Stomach smooth muscle (tissue), 2 donors: ENCODE measurements at regions not wholly inside any gene's neighbourhood (a gene's known extent, or its start where the extent isn't known, plus 50 kb on each side); places are given as distances from the start of the nearest gene placed in this dataset.
A peak's percentile ranks its signal among the peaks of the same experiment; 100 is the strongest.

ENCODE experiments used
- H3K27ac ChIP-seq: one replicate; pipeline ENCODE4 v1.7.0; 2013; ENCODE audit warnings: mild to moderate bottlenecking, low read length, inconsistent platforms
- H3K27me3 ChIP-seq, 2 donors: one replicate each; pipeline ENCODE4 v1.7.0; 2013; ENCODE audit warnings: low read length in 2 of 2; ENCODE audit not compliant: insufficient read depth in 2 of 2, control insufficient read depth in 1 of 2
- H3K36me3 ChIP-seq, 2 donors: one replicate each; pipeline ENCODE4 v1.7.0; 2013; ENCODE audit warnings: low read length in 2 of 2; ENCODE audit not compliant: control insufficient read depth in 2 of 2, insufficient read depth in 2 of 2
- H3K4me1 ChIP-seq: one replicate; pipeline ENCODE4 v1.7.0; 2013; ENCODE audit warnings: low read length; ENCODE audit not compliant: control insufficient read depth, insufficient read depth
- H3K4me3 ChIP-seq, 2 donors: one replicate each; pipeline ENCODE4 v1.7.0; 2013; ENCODE audit warnings: low read length in 2 of 2
- H3K9ac ChIP-seq, 2 donors: one replicate each; pipeline ENCODE4 v1.7.0; 2013; ENCODE audit warnings: low read length in 2 of 2, mild to moderate bottlenecking in 1 of 2
- H3K9me3 ChIP-seq, 2 donors: one replicate each; pipeline ENCODE4 v1.7.0; 2013; ENCODE audit warnings: low read length in 2 of 2; ENCODE audit not compliant: control insufficient read depth in 2 of 2
- donor health status: healthy.
- donor health status: Pancreatic carcinoma.

DNA sequence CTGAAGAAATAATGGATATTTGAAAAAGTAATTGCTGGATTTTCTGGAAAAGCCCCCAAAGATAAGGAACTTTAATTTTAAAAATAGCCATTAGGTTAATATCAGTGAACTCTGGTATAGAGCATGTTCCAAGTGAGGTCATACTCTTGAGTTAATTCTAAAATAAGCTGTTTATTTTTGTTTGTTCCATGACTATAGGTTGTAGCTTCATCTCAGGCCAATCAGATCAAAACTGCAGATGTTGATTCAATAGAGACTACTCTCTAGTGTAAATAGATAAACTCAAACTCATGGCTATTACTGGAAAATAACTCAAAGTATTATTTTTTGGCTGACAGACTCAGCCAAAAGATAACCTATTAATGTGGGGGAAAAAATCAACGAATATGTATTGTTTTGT, 815.1 kb downstream of the DIAPH3 start:
- Histone ChIP-seq H3K4me1 (peaks cover 9% of the 10 kb centered on the region), H3K4me3 (no peak overlapping the region), H3K36me3 (no peaks in the 10 kb centered on the region), H3K27me3 (no peaks in the 10 kb centered on the region), H3K27ac (no peak overlapping the region), H3K9me3 (no peaks in the 10 kb centered on the region), H3K9ac (no peak overlapping the region)

DNA sequence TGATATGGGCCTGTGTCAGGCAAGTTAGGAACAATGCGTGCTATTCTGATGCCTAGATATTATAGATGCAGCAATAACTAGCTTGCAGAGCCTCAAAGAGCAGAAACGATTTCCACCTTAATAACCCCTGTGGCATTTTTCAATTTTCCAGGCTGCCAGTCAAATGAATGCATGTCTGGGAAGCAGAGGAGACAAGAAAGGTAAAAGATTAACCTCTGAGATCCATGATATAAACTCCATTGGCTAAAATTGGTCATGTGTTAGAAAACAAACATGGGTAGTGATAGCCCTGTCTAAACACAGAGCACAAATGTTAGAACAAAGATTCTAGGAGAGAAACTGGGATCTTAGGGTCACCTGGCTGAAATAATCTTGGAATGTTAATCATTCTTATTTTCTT, 811.1 kb downstream of the DIAPH3 start:
- Histone ChIP-seq H3K36me3 (no peaks in the 10 kb centered on the region), H3K9me3 (no peaks in the 10 kb centered on the region), H3K4me3 (no peak overlapping the region), H3K4me1 (peaks cover 7% of the 10 kb centered on the region), H3K27ac (no peak overlapping the region), H3K9ac (no peak overlapping the region), H3K27me3 (no peaks in the 10 kb centered on the region)

DNA sequence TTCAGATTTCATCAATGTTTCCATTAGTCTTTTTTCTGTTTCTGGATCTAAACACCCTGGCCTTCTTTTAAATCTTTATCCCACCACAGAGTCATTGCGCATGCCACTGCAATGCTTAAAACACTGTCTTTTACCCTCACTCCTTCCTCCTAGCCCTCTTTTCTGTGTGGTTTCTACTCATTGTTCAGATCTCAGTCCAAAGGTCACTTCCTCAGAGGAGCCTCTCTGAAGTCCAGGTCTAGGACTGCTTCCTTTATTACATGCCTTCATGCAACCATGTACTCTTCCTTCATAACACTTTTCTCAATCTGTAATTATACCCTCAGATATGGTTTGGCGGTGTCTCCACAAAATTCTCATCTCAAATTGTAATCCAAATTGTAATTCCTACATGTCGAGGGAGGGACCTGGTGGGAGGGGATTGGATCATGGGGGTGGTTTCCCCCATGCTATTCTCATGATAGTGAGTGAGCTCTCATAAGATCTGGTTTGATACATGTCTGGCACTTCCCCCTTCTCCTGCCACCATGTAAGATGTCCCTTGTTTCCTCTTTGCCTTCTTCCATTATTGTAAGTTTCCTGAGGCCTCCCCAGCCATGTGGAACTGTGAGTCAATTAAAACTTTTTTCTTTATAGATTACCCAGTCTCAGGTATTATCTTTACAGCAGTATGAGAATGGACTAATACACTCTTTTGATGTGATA, 808.9 kb downstream of the DIAPH3 start:
- Histone ChIP-seq H3K4me1 (peaks cover 14% of the 10 kb centered on the region), H3K4me3 (no peak overlapping the region), H3K36me3 (no peaks in the 10 kb centered on the region), H3K9ac (no peak overlapping the region), H3K27ac (no peak overlapping the region), H3K27me3 (no peaks in the 10 kb centered on the region), H3K9me3 (no peaks in the 10 kb centered on the region)

DNA sequence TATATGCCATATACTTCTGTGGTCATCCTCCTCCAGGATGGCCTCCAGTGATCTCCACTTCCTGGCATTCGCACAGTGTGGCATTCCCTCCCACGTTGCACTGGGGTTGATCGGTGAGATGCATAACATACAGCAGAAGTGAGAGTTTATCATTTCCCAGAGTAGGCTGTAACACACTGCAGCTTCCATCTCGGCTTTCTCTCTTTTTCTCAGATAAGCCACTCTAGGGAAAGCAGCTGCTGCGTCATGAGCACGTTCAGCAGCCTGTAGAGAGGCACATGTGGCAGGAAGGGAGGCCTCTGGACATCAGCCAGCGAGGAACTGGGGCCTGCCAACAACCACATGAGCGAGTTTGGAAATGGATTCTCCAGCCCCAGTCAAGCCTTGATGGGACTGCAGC, 807.1 kb downstream of the DIAPH3 start:
- no peaks in the 10 kb centered on the region for H3K36me3 ChIP-seq
- peaks cover 18% of the 10 kb centered on the region for H3K4me1 ChIP-seq
- H3K27ac ChIP-seq: no peak overlapping the region
- no peaks in the 10 kb centered on the region for H3K27me3 ChIP-seq
- H3K4me3 ChIP-seq: peak overlapping the region in 1 of 2 donors; percentile 23
- H3K9ac ChIP-seq: no peak overlapping the region
- no peaks in the 10 kb centered on the region for H3K9me3 ChIP-seq

DNA sequence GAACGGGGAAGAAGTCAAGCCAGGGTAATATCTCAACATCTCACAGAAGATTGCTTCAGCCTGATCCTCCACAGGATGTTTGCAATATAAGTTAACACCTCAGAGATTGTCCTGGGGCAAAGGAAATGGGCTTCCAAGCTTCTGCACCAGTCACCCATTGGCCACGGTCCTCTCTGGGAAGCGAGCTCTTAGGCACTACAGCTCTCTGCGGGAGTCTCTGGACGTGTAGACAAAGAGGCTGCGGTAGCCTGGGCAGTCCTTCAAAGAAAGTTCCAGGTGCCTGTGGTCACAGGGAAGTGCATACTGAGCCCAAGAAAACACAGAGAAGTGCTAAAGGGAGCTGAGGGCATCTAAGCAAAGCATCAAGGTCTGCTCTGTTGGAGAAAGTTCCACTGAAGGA, 805.7 kb downstream of the DIAPH3 start:
- no peaks in the 10 kb centered on the region for H3K27me3 ChIP-seq
- H3K4me3 ChIP-seq: no peak overlapping the region
- no peaks in the 10 kb centered on the region for H3K9me3 ChIP-seq
- no peak overlapping the region for H3K9ac ChIP-seq
- H3K27ac ChIP-seq: no peak overlapping the region
- H3K4me1 ChIP-seq: peaks cover 18% of the 10 kb centered on the region
- H3K36me3 ChIP-seq: no peaks in the 10 kb centered on the region

DNA sequence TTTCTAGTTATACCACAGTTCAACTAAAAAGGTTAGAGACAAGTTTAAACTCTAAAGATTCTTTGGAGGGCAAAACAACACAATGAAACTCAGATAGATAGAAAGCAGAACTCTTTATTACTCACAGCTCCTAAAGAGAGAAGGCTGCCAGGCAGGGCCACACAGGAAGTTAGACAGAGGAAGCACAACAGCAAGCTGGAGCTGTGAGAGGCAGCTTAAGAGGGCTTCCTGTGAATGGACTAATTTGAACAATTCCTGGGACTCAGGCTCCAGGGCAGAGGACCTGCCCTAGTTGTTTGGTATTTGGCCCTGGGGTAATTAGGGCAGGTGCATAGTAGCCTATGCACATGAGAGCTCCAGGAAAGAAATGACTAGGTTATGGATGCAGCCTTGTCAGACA, 803.6 kb downstream of the DIAPH3 start:
- no peak overlapping the region for H3K9ac ChIP-seq
- peak overlapping the region; percentile 19 for H3K27ac ChIP-seq
- no peaks in the 10 kb centered on the region for H3K36me3 ChIP-seq
- H3K9me3 ChIP-seq: no peaks in the 10 kb centered on the region
- H3K4me1 ChIP-seq: peaks cover 27% of the 10 kb centered on the region
- H3K4me3 ChIP-seq: no peak overlapping the region
- no peaks in the 10 kb centered on the region for H3K27me3 ChIP-seq

DNA sequence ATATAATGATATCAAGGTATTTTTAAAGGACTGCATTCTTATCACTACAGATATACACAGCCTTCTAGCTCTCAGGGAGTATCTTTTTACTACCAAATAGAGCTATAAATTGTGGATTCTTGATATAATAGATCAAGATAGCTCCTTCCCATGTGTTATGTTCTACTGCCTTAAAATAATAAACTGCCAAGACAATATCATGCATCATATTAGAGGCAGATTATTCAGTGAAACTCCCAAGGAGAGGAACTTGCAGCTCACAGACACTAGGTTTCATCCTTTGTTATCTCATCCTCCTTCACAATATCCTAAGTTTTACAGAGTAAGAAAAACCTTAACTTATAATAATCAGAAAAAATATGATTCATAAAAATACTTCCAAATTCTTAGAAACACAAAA, 802.8 kb downstream of the DIAPH3 start:
- Histone ChIP-seq H3K27ac (no peak overlapping the region), H3K9ac (no peak overlapping the region), H3K27me3 (no peaks in the 10 kb centered on the region), H3K36me3 (no peaks in the 10 kb centered on the region), H3K4me1 (peaks cover 27% of the 10 kb centered on the region), H3K4me3 (no peak overlapping the region), H3K9me3 (no peaks in the 10 kb centered on the region)

DNA sequence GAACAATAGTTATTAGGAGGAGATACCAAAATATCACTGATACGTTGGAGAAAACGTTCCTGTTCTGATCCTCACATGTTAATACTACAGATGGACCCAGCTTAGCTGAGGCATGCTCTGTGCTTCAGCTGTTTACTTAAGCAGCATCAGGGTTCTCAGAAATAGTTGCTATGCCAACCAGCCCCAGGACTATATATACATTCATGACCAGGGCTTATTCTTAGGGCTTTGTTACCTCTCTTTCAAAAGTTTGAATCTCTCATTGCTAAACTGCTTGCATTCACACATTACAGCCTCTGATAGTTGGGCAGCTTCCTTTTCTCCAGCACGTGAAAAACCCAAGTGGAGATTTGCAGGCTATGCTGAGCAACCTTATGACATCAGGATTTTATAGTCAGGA, 800.4 kb downstream of the DIAPH3 start:
- no peaks in the 10 kb centered on the region for H3K9me3 ChIP-seq
- no peak overlapping the region for H3K9ac ChIP-seq
- H3K4me3 ChIP-seq: no peak overlapping the region
- H3K36me3 ChIP-seq: no peaks in the 10 kb centered on the region
- peaks cover 18% of the 10 kb centered on the region for H3K4me1 ChIP-seq
- no peak overlapping the region for H3K27ac ChIP-seq
- no peaks in the 10 kb centered on the region for H3K27me3 ChIP-seq

DNA sequence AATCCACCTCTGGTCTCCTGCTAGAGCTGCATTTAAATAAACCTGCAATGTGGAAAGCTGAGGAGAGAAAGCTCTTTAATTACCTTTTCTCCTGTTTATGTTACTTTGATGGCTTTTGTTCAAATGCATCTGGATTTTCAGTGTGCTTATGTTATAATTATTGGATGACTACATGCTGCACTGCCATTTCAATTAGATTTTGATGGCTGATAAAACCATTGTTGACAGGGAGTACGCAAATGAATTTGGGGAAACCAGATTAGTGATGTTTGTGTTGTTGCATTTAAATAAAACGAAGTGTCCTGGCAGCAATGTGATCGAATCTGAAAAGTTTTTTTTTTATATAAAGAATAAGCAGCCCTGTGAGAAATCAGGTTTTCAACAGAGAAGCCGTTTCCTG, 799.8 kb downstream of the DIAPH3 start:
- H3K9ac ChIP-seq: no peak overlapping the region
- H3K36me3 ChIP-seq: no peaks in the 10 kb centered on the region
- H3K27ac ChIP-seq: no peak overlapping the region
- H3K4me3 ChIP-seq: no peak overlapping the region
- H3K9me3 ChIP-seq: no peaks in the 10 kb centered on the region
- H3K4me1 ChIP-seq: peaks cover 20% of the 10 kb centered on the region
- no peaks in the 10 kb centered on the region for H3K27me3 ChIP-seq

DNA sequence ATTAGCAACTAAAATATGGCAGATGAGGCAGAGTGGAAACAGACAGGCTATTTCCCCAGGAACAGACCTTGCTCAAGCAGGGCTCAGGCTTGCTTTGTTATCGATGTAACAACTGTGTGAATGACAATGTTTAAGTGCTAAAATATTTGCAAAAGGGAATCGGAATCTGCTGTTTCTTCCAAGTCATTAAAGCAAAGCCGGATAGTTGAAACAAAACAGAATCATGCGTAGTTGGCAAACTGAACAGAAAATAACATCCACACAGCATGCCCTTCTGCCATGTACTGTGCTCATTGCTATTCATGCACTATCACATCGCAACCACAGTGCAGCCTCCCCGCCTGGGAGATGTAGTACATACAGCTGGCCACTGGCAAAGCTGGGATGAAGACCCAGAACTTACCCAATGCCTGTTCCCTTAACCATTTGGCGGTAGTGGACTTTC, 799.1 kb downstream of the DIAPH3 start:
- Histone ChIP-seq H3K4me3 (peak overlapping the region; percentile 11 to 31), H3K27me3 (no peaks in the 10 kb centered on the region), H3K36me3 (no peaks in the 10 kb centered on the region), H3K27ac (peak overlapping the region; percentile 13), H3K9me3 (no peaks in the 10 kb centered on the region), H3K9ac (no peak overlapping the region), H3K4me1 (peaks cover 15% of the 10 kb centered on the region)

DNA sequence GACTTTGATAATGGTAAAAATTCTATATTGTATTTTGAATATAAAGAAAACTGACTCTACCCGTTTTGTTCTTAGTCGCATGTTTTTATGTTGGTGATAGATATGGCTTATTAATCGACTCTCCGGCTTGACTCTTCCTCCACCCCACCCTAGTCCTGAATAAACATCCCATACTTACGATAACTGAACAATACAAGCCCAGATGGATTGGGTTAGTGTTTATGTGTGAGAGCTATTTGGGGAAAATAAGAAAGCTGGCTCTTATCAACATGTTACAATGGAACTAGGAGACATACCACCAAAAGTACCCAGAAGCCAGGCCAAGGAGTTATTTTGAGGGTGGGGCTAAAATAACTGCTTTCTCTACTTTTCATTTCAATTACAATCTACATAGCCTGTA, 796.3 kb downstream of the DIAPH3 start:
- H3K36me3 ChIP-seq: no peaks in the 10 kb centered on the region
- no peak overlapping the region for H3K4me3 ChIP-seq
- H3K27me3 ChIP-seq: no peaks in the 10 kb centered on the region
- H3K9ac ChIP-seq: no peak overlapping the region
- peaks cover 14% of the 10 kb centered on the region for H3K4me1 ChIP-seq
- H3K9me3 ChIP-seq: no peaks in the 10 kb centered on the region
- H3K27ac ChIP-seq: no peak overlapping the region
